ENCODE measurements at regions not wholly inside any gene's neighbourhood (a gene's known extent, or its start where the extent isn't known, plus 50 kb on each side); places are given as distances from the start of the nearest gene placed in this dataset.
"Not testable (repeated sequence)": the region's sequence is repeated elsewhere in the genome, so short reads cannot be mapped to it uniquely, and the experiment has no call there.

DNA sequence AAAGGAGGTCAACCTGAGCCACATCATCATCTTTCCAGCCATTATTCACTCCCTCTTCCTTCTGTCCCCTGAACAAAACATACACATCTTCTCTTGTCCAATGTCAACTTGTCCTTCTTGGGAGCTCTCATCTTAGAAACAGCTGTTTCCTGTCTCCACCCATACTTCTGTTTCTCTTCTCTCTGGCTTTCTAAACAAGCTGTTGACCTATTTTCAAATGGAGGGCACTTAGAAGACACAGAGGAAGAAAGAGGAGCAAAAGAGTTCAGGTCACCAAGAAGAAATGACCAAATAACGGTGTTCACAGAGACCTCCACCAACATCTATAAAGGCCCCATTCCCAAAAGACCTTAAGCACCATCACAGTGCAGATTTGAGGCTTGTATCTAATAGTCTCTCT lies 355.9 kb upstream of the HNRNPA3 start:
- CTCF ChIA-PET = no interaction called here
- H3K4me3 ChIP-seq (ENCODE audit: low read depth, low read length) = no peak overlapping the region

DNA sequence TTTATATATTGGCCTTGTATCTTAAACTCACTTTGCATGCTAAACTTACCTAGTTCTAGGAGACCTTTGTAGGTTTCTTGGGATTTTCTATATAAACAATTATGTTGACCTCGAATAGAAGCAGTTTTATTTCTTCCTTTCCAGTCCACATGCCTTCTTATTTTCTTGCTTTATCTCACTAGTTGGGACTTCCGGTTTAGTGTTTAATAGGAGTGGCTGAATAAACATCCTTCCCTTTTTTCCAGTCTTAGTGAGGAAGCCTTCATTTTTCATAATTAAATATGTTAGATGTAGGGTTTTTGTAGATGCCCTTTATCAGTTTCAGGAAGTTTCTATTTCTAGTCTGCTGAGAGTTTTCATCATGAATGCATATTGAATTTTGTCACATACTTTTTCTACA lies 347.3 kb upstream of the HNRNPA3 start:
- ChIA-PET CTCF (no interaction called here), POLR2A (no interaction called here)
- TF ChIP-seq, protein P1, sequence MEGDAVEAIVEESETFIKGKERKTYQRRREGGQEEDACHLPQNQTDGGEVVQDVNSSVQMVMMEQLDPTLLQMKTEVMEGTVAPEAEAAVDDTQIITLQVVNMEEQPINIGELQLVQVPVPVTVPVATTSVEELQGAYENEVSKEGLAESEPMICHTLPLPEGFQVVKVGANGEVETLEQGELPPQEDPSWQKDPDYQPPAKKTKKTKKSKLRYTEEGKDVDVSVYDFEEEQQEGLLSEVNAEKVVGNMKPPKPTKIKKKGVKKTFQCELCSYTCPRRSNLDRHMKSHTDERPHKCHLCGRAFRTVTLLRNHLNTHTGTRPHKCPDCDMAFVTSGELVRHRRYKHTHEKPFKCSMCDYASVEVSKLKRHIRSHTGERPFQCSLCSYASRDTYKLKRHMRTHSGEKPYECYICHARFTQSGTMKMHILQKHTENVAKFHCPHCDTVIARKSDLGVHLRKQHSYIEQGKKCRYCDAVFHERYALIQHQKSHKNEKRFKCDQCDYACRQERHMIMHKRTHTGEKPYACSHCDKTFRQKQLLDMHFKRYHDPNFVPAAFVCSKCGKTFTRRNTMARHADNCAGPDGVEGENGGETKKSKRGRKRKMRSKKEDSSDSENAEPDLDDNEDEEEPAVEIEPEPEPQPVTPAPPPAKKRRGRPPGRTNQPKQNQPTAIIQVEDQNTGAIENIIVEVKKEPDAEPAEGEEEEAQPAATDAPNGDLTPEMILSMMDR (IDR thresholded peaks at IDR 0.05; ENCODE audit: insufficient read depth, low read length, missing control alignments) = no peak
- no peak for DNase-seq (ENCODE audit: low read depth, low spot score)
- no peak overlapping the region for H3K4me3 ChIP-seq (ENCODE audit: low read depth, low read length)

More for the DNA sequence above, 355.9 kb upstream of the HNRNPA3 start:
- POLR2A ChIA-PET = no interaction called here
- DNase-seq (ENCODE audit: low read depth, low spot score) = no peak
- TF ChIP-seq, protein P1 (IDR thresholded peaks at IDR 0.05; ENCODE audit: insufficient read depth, low read length, missing control alignments) = no peak

DNA sequence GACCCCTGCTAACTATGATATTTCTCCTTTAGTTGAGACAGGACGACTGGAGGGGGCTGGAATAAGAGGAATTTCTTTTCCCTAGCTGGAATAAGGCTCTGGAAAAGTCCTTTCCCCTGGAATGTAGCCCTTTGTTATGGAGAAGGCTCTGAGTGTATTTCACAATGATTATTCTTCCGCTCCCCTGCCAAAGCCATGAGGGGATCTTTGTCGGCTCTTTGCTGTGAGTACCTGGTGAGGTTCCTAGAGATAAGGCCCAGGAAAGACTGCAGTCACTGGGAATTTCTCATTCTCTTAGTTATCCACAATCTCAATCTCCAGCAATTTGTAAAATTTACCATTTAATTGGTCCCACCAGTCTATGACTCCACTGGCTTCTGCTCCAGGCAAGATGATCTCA lies 340.2 kb upstream of the HNRNPA3 start:
- H3K4me3 ChIP-seq (ENCODE audit: low read depth, low read length) = no peak overlapping the region
- no peak for DNase-seq (ENCODE audit: low read depth, low spot score)
- TF ChIP-seq, protein P1 (IDR thresholded peaks at IDR 0.05; ENCODE audit: insufficient read depth, low read length, missing control alignments) = no peak
- ChIA-PET POLR2A (no interaction called here), CTCF (no interaction called here)

DNA sequence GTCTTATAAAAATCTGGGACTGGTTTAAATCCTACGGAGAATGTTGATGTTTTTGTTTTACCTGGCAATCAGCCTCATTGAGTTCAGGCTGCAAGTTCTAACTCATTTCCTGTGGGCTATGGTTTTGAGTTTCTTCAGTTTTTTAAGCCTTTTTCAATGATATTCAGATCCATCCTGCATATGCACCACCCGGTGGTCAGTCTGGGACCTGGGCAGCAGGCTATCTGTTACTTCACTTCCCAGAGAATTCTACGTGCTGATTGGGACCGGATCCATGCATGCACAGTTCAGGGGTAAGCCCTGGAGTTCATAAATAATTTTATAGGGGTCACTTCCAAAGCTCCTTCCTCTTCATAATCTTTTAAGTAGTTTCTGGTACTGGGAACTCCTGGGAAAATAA lies 339.2 kb upstream of the HNRNPA3 start:
- DNase-seq (ENCODE audit: low read depth, low spot score) = no peak
- H3K4me3 ChIP-seq (ENCODE audit: low read depth, low read length) = no peak overlapping the region
- POLR2A ChIA-PET = no interaction called here
- TF ChIP-seq, protein P1 (IDR thresholded peaks at IDR 0.05; ENCODE audit: insufficient read depth, low read length, missing control alignments) = no peak
- CTCF ChIA-PET = no interaction called here

DNA sequence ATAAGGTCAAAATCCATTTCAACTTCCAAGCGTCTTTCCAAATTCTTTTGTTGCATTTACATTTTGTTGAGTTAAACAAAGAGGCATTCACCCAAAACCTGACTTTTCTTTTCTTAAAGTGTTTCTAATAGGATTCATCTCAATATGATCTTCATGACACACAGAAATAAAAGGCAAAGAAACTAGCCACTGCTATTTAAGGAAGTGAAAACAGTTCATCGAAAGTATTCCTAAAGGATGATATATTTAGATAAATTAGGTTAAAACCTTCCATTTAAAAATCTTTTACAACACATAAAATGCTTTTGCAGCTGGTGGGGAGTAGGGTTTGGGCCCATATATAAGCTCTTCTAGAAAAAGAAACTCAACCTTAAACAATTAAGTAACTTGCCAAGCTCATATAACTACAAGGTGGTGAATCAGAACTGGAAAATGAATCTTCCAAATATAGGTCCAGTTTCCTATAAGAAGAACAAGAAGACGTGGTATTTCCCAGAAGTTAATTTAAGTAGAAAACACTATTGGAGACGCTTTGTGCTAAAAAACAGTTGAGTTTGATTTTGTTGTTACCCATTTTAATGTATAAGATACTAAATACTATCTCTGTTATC lies 336.0 kb upstream of the HNRNPA3 start:
- POLR2A ChIA-PET = no interaction called here

DNA sequence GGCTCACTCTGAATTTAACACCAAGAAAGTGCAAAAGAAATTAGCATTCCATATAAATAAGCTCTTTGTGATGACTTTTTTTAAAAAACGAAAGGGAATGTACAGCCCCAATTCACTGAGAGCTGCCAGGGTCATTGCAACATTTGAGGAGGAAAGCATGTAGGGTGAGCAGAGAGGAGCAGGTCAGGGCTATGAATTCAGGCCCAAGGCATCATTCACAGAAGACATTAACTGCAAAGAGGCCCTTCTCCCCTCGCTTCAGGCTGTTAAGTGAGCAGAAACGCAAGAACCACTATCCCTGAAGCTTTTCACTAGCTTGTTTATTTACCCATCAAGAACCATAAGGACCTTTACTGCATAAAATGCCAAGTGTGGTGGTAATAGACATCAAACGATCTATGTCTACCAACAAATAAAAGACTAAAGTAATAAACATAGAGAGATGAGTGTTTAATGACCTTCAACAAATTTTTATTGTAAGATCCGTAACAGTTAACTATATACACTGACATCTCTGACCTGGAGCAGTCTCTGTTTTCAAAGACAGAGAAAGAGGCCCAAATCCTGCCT lies 333.1 kb upstream of the HNRNPA3 start:
- POLR2A ChIA-PET = no interaction called here
- TF ChIP-seq, protein P1 (IDR thresholded peaks at IDR 0.05; ENCODE audit: insufficient read depth, low read length, missing control alignments) = no peak
- H3K4me3 ChIP-seq (ENCODE audit: low read depth, low read length) = no peak overlapping the region
- CTCF ChIA-PET = no interaction called here
- DNase-seq (ENCODE audit: low read depth, low spot score) = no peak

More for the DNA sequence above, 336.0 kb upstream of the HNRNPA3 start:
- TF ChIP-seq, protein P1 (IDR thresholded peaks at IDR 0.05; ENCODE audit: insufficient read depth, low read length, missing control alignments) = no peak
- CTCF ChIA-PET = no interaction called here
- no peak overlapping the region for H3K4me3 ChIP-seq (ENCODE audit: low read depth, low read length)
- no peak for DNase-seq (ENCODE audit: low read depth, low spot score)

DNA sequence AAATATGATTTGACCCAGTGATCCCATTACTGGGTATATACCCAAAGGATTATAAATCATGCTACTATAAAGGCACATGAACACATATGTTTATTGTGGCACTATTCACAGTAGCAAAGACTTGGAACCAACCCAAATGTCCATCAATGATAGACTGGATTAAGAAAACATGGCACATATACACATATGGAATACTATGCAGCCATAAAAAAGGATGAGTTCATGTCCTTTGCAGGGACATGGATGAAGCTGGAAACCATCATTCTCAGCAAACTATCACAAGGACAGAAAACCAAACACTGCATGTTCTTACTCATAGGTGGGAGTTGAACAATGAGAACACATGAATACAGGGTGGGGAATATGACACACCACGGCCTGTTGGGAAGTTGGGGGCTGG lies 330.5 kb upstream of the HNRNPA3 start:
- DNase-seq (ENCODE audit: low read depth, low spot score); POLR2A ChIA-PET; CTCF ChIA-PET; H3K4me3 ChIP-seq (ENCODE audit: low read depth, low read length): not testable (repeated sequence)

All from AG04449 (cell line).